ENCODE measurements at regions not wholly inside any gene's neighbourhood (a gene's known extent, or its start where the extent isn't known, plus 50 kb on each side); places are given as distances from the start of the nearest gene placed in this dataset.

- Histone ChIP-seq H4K5ac (ENCODE audit: low read depth, low read length) (no peak overlapping the region), H3K4ac (ENCODE audit: low read depth, low read length) (no peak overlapping the region), H3K56ac (ENCODE audit: extremely low read depth, insufficient read depth, low read length) (no peak overlapping the region), H3K9me3 (ENCODE audit: control insufficient read depth, insufficient read depth, low read length) (no peaks in the 10 kb centered on the region), H3K9ac (ENCODE audit: low read depth, low read length) (no peak overlapping the region), H2AK9ac (replicated peaks; ENCODE audit: low read depth, low read length, poor library complexity) (no peak overlapping the region), H4K91ac (ENCODE audit: insufficient read depth, low read depth, low read length) (no peak overlapping the region), H3K27ac (ENCODE audit: insufficient read depth, low read length) (no peak overlapping the region), H2AK5ac (ENCODE audit: low read depth, low read length) (no peak overlapping the region), H3K14ac (replicated peaks; ENCODE audit: low read depth, low read length) (no peak overlapping the region), H3K36me3 (ENCODE audit: control insufficient read depth, insufficient read depth, low read length) (no peaks in the 10 kb centered on the region), H3K23ac (ENCODE audit: low read depth, low read length) (no peak overlapping the region), H3K9me1 (ENCODE audit: insufficient read depth, low read length) (no peaks in the 10 kb centered on the region), H2BK120ac (ENCODE audit: low read depth, low read length) (no peak overlapping the region), H4K20me1 (ENCODE audit: insufficient read depth, low read length) (no peaks in the 10 kb centered on the region), H2BK15ac (ENCODE audit: low read depth, low read length) (no peak overlapping the region), H3K4me3 (ENCODE audit: insufficient read depth, low read depth, low read length) (no peak overlapping the region), H2BK20ac (ENCODE audit: low read depth, low read length) (no peak overlapping the region), H3K4me2 (ENCODE audit: low read depth, low read length) (no peak overlapping the region), H3K4me1 (ENCODE audit: control insufficient read depth, insufficient read depth, low read length) (no peaks in the 10 kb centered on the region), H3K79me1 (ENCODE audit: low read depth in 1 of 2, low read length in 2 of 2) (no peaks in the 10 kb centered on the region), H4K8ac (ENCODE audit: low read depth in 2 of 2, low read length in 2 of 2) (no peak overlapping the region), H2BK5ac (ENCODE audit: low read depth, low read length, poor library complexity, severe bottlenecking) (no peak overlapping the region), H3K18ac (ENCODE audit: low read depth, low read length) (no peak overlapping the region), H3K27me3 (ENCODE audit: control insufficient read depth, insufficient read depth, low read length) (peaks cover 8% of the 10 kb centered on the region), H2AFZ (replicated peaks; ENCODE audit: low read length, poor library complexity) (no peak overlapping the region)
- dilution Hi-C loops (cut with HindIII; ENCODE audit: low sequenced_read_pairs, unreplicated experiment) (no loop called here), in situ Hi-C loops (cut with MboI; ENCODE audit: low sequenced_read_pairs) (no loop called here), intact Hi-C loops (cut with micrococcal nuclease) (no loop called here)
- DNase-seq (no peak), ATAC-seq (ENCODE audit: low read depth) (no peak)
- CTCF ChIA-PET = no interaction called here
- no CpG with 5 or more reads among the region's 2 CpGs for WGBS, 2 experiments (ENCODE audit: extremely low coverage in 2 of 2, insufficient read length in 1 of 2)
- BruUV-seq (replicated peaks) = no TSS peak
- POLR2A ChIA-PET (ENCODE audit: unreplicated experiment) = no interaction called here
- TF ChIP-seq SMC3 (IDR thresholded peaks at IDR 0.05; ENCODE audit: low read depth, low read length) (no peak), BHLHE40 (IDR thresholded peaks at IDR 0.05; ENCODE audit: low read depth, low read length) (no peak), CEBPB (IDR thresholded peaks at IDR 0.05; ENCODE audit: low read depth, low read length) (no peak)
These were observed 76.5 kb upstream of the BCL6 start for GRCh38 chr3:187821616-187822317.

Measured in IMR-90 (cell line).